ENCODE measurements at regions not wholly inside any gene's neighbourhood (a gene's known extent, or its start where the extent isn't known, plus 50 kb on each side); places are given as distances from the start of the nearest gene placed in this dataset.
"Not testable (repeated sequence)": the region's sequence is repeated elsewhere in the genome, so short reads cannot be mapped to it uniquely, and the experiment has no call there.

- DNase-seq (ENCODE audit: low read depth in 2 of 2), result not testable (repeated sequence)
Observed at GRCh38 chr15:59785981-59786380, 96.9 kb upstream of the BNIP2 start.

- not testable (repeated sequence) for DNase-seq (ENCODE audit: low read depth in 2 of 2)
Observed at GRCh38 chr15:59783774-59784520, 94.8 kb upstream of the BNIP2 start.

- DNase-seq (ENCODE audit: low read depth in 2 of 2), result no peak
Observed at GRCh38 chr15:59779110-59779509, 90.0 kb upstream of the BNIP2 start.

- DNase-seq (ENCODE audit: low read depth in 2 of 2), result no peak
Observed at GRCh38 chr15:59764775-59765174, 75.7 kb upstream of the BNIP2 start.

- DNase-seq (ENCODE audit: low read depth in 2 of 2), result no peak
Observed at GRCh38 chr15:59762558-59762957, 73.4 kb upstream of the BNIP2 start.

GRCh38 chr15:59760256-59760655, 71.1 kb upstream of the BNIP2 start:
- not testable (repeated sequence) for DNase-seq (ENCODE audit: low read depth in 2 of 2)

- no peak for DNase-seq (ENCODE audit: low read depth in 2 of 2)
Observed at GRCh38 chr15:59751552-59752413, 62.7 kb upstream of the BNIP2 start.

GRCh38 chr15:59746777-59747176, 57.7 kb upstream of the BNIP2 start:
- DNase-seq (ENCODE audit: low read depth in 2 of 2), result no peak

GRCh38 chr15:59741274-59741906, 52.3 kb upstream of the BNIP2 start:
- no peak for DNase-seq (ENCODE audit: low read depth in 2 of 2)

GRCh38 chr15:59739557-59740186, 50.6 kb upstream of the BNIP2 start:
- no peak for DNase-seq (ENCODE audit: low read depth in 2 of 2)
